Neural cell (in vitro differentiated cells): ENCODE measurements at regions not wholly inside any gene's neighbourhood (a gene's known extent, or its start where the extent isn't known, plus 50 kb on each side); places are given as distances from the start of the nearest gene placed in this dataset.

Experiments
- H2AFZ ChIP-seq: fragments of 200-600, 300-800 bp; sonication (generic), shearing (Covaris generic); 2 replicates; pipeline ENCODE4 v1.6.0; 2014; ENCODE audit warnings: low read depth, mild to moderate bottlenecking, antibody characterized with exemption, low read length, moderate library complexity
- H3F3A ChIP-seq: fragments of 200-600 bp; shearing (Covaris generic); 2 replicates; pipeline ENCODE4 v1.6.1; 2016; ENCODE audit warnings: mild to moderate bottlenecking, moderate library complexity, mixed read lengths, antibody characterized with exemption, low read length; ENCODE audit not compliant: insufficient read depth, poor library complexity, severe bottlenecking
- H3K27ac ChIP-seq: fragments of 200-600, 300-800 bp; sonication (generic), shearing (Covaris generic); 2 replicates; pipeline ENCODE4 v1.5.1; 2014; ENCODE audit warnings: mild to moderate bottlenecking, low read length, moderate library complexity
- H3K27me3 ChIP-seq: fragments of 300-800, 200-600 bp; sonication (generic), shearing (Covaris generic); 2 replicates; pipeline ENCODE4 v1.6.0; 2014; ENCODE audit warnings: mild to moderate bottlenecking, low read depth, low read length, moderate library complexity; ENCODE audit not compliant: insufficient read depth
- H3K36me3 ChIP-seq: fragments of 300-800, 200-600 bp; sonication (generic), shearing (Covaris generic); 2 replicates; pipeline ENCODE4 v1.5.1; 2014; ENCODE audit warnings: mild to moderate bottlenecking, antibody characterized with exemption, low read length, moderate library complexity; ENCODE audit not compliant: insufficient read depth
- H3K4me2 ChIP-seq: fragments of 300-800, 200-600 bp; sonication (generic), shearing (Covaris generic); 2 replicates; pipeline ENCODE4 v1.6.0; 2014; ENCODE audit warnings: mild to moderate bottlenecking, low read length
- H3K4me3 ChIP-seq: fragments of 300-800, 200-600 bp; sonication (generic), shearing (Covaris generic); 2 replicates; pipeline ENCODE4 v1.5.1; 2014; ENCODE audit warnings: mild to moderate bottlenecking, low read length, moderate library complexity
- H3K79me2 ChIP-seq: fragments of 200-600 bp; shearing (Covaris generic); replicated peaks from 2 replicates; pipeline ENCODE4 v1.6.0; 2014; ENCODE audit warnings: mild to moderate bottlenecking, low read length, moderate library complexity; ENCODE audit not compliant: insufficient read depth
- H3K9ac ChIP-seq: fragments of 300-800, 200-600 bp; sonication (generic), shearing (Covaris generic); 2 replicates; pipeline ENCODE4 v1.6.1; 2016; ENCODE audit warnings: mild to moderate bottlenecking, low read length, mixed read lengths
- H3K9me2 ChIP-seq: fragments of 200-600 bp; shearing (Covaris generic); 2 replicates; pipeline ENCODE4 v1.6.1; 2016; ENCODE audit warnings: mild to moderate bottlenecking, low read length, mixed read lengths; ENCODE audit not compliant: insufficient read depth
- H3K9me3 ChIP-seq: fragments of 200-600, 300-800 bp; sonication (generic), shearing (Covaris generic); 2 replicates; pipeline ENCODE4 v1.6.1; 2016; ENCODE audit warnings: mild to moderate bottlenecking, mixed run types, low read length, moderate library complexity, mixed read lengths
- H4K20me1 ChIP-seq: fragments of 200-600 bp; shearing (Covaris generic); 2 replicates; pipeline ENCODE4 v1.6.1; 2016; ENCODE audit warnings: mild to moderate bottlenecking, mixed run types; ENCODE audit not compliant: insufficient read depth
- CTCF ChIP-seq: fragments of 450-650 bp; IDR thresholded peaks from 2 replicates; pipeline ENCODE4 v1.5.1; 2014; ENCODE audit warnings: antibody characterized with exemption, mild to moderate bottlenecking, moderate library complexity; ENCODE audit not compliant: poor library complexity, severe bottlenecking
- EP300 ChIP-seq: fragments of 450-650 bp; conservative IDR thresholded peaks from 2 replicates; pipeline ENCODE4 v1.6.1; 2014; ENCODE audit warnings: antibody characterized with exemption, mild to moderate bottlenecking, moderate library complexity; ENCODE audit not compliant: poor library complexity, severe bottlenecking
- EZH2 ChIP-seq: fragments of 200-600, 300-800 bp; shearing (Covaris generic), sonication (generic); IDR thresholded peaks from 2 replicates; pipeline ENCODE4 v1.6.1; 2014; ENCODE audit warnings: antibody characterized with exemption, low read length, borderline replicate concordance, mild to moderate bottlenecking; ENCODE audit not compliant: insufficient read depth, poor library complexity, severe bottlenecking
- MXI1 ChIP-seq: fragments of 450-650 bp; conservative IDR thresholded peaks from 2 replicates; pipeline ENCODE4 v1.6.1; 2014; ENCODE audit warnings: antibody characterized with exemption, mild to moderate bottlenecking; ENCODE audit not compliant: poor library complexity, severe bottlenecking
- POLR2AphosphoS5 ChIP-seq: IDR thresholded peaks from 2 replicates; pipeline ENCODE4 v1.6.1; 2012
- RAD21 ChIP-seq: fragments of 450-650 bp; conservative IDR thresholded peaks from 2 replicates; pipeline ENCODE4 v1.6.1; 2014; ENCODE audit warnings: antibody characterized with exemption, mild to moderate bottlenecking, moderate library complexity
- REST ChIP-seq: IDR thresholded peaks from 2 replicates; pipeline ENCODE4 v1.6.1; 2012; ENCODE audit warnings: borderline replicate concordance
- SMC3 ChIP-seq: fragments of 450-650 bp; conservative IDR thresholded peaks from 2 replicates; pipeline ENCODE4 v1.6.1; 2014; ENCODE audit warnings: antibody characterized with exemption, mild to moderate bottlenecking, moderate library complexity; ENCODE audit not compliant: poor library complexity
- TAF1 ChIP-seq: IDR thresholded peaks from 2 replicates; pipeline ENCODE4 v1.6.1; 2012; ENCODE audit warnings: low read depth

GRCh38 chr10:31656851-31657433, 271.7 kb downstream of the ARHGAP12 start:
- no peaks in the 10 kb centered on the region for H3F3A ChIP-seq
- H3K36me3 ChIP-seq: no peaks in the 10 kb centered on the region
- no peaks in the 10 kb centered on the region for H4K20me1 ChIP-seq
- no peak overlapping the region for H3K4me2 ChIP-seq
- TF ChIP-seq EZH2 (no peak), TAF1 (no peak), REST (no peak), CTCF (no peak), RAD21 (no peak), MXI1 (no peak), SMC3 (no peak), EP300 (no peak), POLR2AphosphoS5 (no peak)
- H2AFZ ChIP-seq: no peak overlapping the region
- no peaks in the 10 kb centered on the region for H3K79me2 ChIP-seq
- H3K9ac ChIP-seq: no peak overlapping the region
- H3K27me3 ChIP-seq: no peaks in the 10 kb centered on the region
- no peak overlapping the region for H3K27ac ChIP-seq
- H3K4me3 ChIP-seq: no peak overlapping the region
- no peaks in the 10 kb centered on the region for H3K9me3 ChIP-seq
- H3K9me2 ChIP-seq: no peaks in the 10 kb centered on the region

- Histone ChIP-seq H3K9me3 (no peaks in the 10 kb centered on the region), H3K79me2 (no peaks in the 10 kb centered on the region), H3K9me2 (no peaks in the 10 kb centered on the region), H3K36me3 (no peaks in the 10 kb centered on the region), H3K4me2 (no peak overlapping the region), H3K27me3 (no peaks in the 10 kb centered on the region), H4K20me1 (no peaks in the 10 kb centered on the region), H3K9ac (no peak overlapping the region), H3F3A (no peaks in the 10 kb centered on the region), H2AFZ (no peak overlapping the region), H3K27ac (no peak overlapping the region), H3K4me3 (no peak overlapping the region)
- TF ChIP-seq POLR2AphosphoS5: no peak
Measured at GRCh38 chr10:31652038-31652437, 276.6 kb downstream of the ARHGAP12 start.

- H3K9ac ChIP-seq: no peak overlapping the region
- H3K27ac ChIP-seq: no peak overlapping the region
- no peak overlapping the region for H2AFZ ChIP-seq
- no peak overlapping the region for H3K4me2 ChIP-seq
- no peak overlapping the region for H3K4me3 ChIP-seq
- H3F3A ChIP-seq: no peaks in the 10 kb centered on the region
- H3K27me3 ChIP-seq: no peaks in the 10 kb centered on the region
- no peaks in the 10 kb centered on the region for H4K20me1 ChIP-seq
- H3K36me3 ChIP-seq: no peaks in the 10 kb centered on the region
- H3K9me3 ChIP-seq: no peaks in the 10 kb centered on the region
- TF ChIP-seq EP300 (no peak), MXI1 (no peak), TAF1 (no peak), POLR2AphosphoS5 (no peak), SMC3 (no peak), EZH2 (no peak), REST (no peak), RAD21 (no peak), CTCF (no peak)
- no peaks in the 10 kb centered on the region for H3K9me2 ChIP-seq
- H3K79me2 ChIP-seq: no peaks in the 10 kb centered on the region
Measured at GRCh38 chr10:31650010-31650409, 278.6 kb downstream of the ARHGAP12 start.
